PC-3 (cell line): ENCODE measurements at regions not wholly inside any gene's neighbourhood (a gene's known extent, or its start where the extent isn't known, plus 50 kb on each side); places are given as distances from the start of the nearest gene placed in this dataset.
A peak's percentile ranks its signal among the peaks of the same experiment; 100 is the strongest.

Experiments
- ATAC-seq: fragments of 200-7000 bp; cut with Tn5 transposase; 2 replicates; pipeline ENCODE4 v1.9.1; 2020; ENCODE audit warnings: mild to moderate bottlenecking, moderate library complexity
- BruUV-seq: library from RNA; stranded (reverse); fragments of 400-500 nt; replicated peaks from 2 replicates; lab custom pipeline; 2021; lab: Mats Ljungman, UMichigan
- CTCF ChIA-PET: fragments of 300-600 bp; sonication (Branson Sonifier 250); formaldehyde crosslinking; loops from one replicate; lab custom pipeline; 2022; ENCODE audit warnings: antibody characterized with exemption; lab: Charles Lee
- POLR2A ChIA-PET: fragments of 300-600 bp; sonication (Branson Sonifier 250); formaldehyde crosslinking; loops from one replicate; lab custom pipeline; 2022; ENCODE audit warnings: antibody characterized with exemption; ENCODE audit not compliant: unreplicated experiment; lab: Charles Lee
- DNase-seq: peaks from one replicate; pipeline ENCODE4 v3.0.0-alpha.2; 2015
- H2AFZ ChIP-seq: fragments of 300-600 bp; sonication (generic); 2 replicates; pipeline ENCODE4 v1.6.0; 2016; ENCODE audit warnings: antibody characterized with exemption, low read length
- H3F3A ChIP-seq: fragments of 300-600 bp; sonication (generic); one replicate; pipeline ENCODE4 v1.6.0; 2017; ENCODE audit warnings: antibody characterized with exemption, low read length, control low read depth, mild to moderate bottlenecking; ENCODE audit not compliant: unreplicated experiment
- H3K27ac ChIP-seq: fragments of 300-600 bp; sonication (generic); 2 replicates; pipeline ENCODE4 v1.5.1; 2016; ENCODE audit warnings: mild to moderate bottlenecking, low read length
- H3K27me3 ChIP-seq: fragments of 300-600 bp; sonication (generic); 2 replicates; pipeline ENCODE4 v1.6.1; 2016; ENCODE audit warnings: low read length, mixed read lengths
- H3K36me3 ChIP-seq: fragments of 300-600 bp; sonication (generic); 2 replicates; pipeline ENCODE4 v1.6.1; 2016; ENCODE audit warnings: low read depth, mixed run types, low read length, mixed read lengths
- H3K4me1 ChIP-seq: fragments of 300-600 bp; sonication (generic); 2 replicates; pipeline ENCODE4 v1.5.1; 2016; ENCODE audit warnings: low read length; ENCODE audit not compliant: insufficient read depth
- H3K4me2 ChIP-seq: fragments of 300-600 bp; sonication (generic); 2 replicates; pipeline ENCODE4 v1.6.0; 2016; ENCODE audit warnings: low read length
- H3K4me3 ChIP-seq: fragments of 300-600 bp; sonication (generic); 2 replicates; pipeline ENCODE4 v1.5.1; 2016; ENCODE audit warnings: mild to moderate bottlenecking, low read length, mixed read lengths
- H3K79me2 ChIP-seq: fragments of 300-600 bp; sonication (generic); 2 replicates; pipeline ENCODE4 v1.6.1; 2017; ENCODE audit warnings: low read length, mixed read lengths
- H3K9ac ChIP-seq: fragments of 300-600 bp; sonication (generic); 2 replicates; pipeline ENCODE4 v1.6.0; 2016; ENCODE audit warnings: mild to moderate bottlenecking, low read length
- H3K9me2 ChIP-seq: fragments of 300-600 bp; sonication (generic); replicated peaks from 2 replicates; pipeline ENCODE4 v1.6.1; 2016; ENCODE audit warnings: mixed run types, low read length, mixed read lengths
- H3K9me3 ChIP-seq: fragments of 300-600 bp; sonication (generic); 2 replicates; pipeline ENCODE4 v1.6.1; 2016; ENCODE audit warnings: low read length, mixed read lengths
- H4K20me1 ChIP-seq: fragments of 300-600 bp; sonication (generic); 2 replicates; pipeline ENCODE4 v1.6.1; 2016; ENCODE audit warnings: low read length, mixed read lengths
- CTCF ChIP-seq: fragments of 300-600 bp; sonication (generic); conservative IDR thresholded peaks from 2 replicates; pipeline ENCODE4 v1.5.1; 2017; ENCODE audit warnings: antibody characterized with exemption, low read depth, mild to moderate bottlenecking, low read length
- EZH2 ChIP-seq: fragments of 300-600 bp; sonication (generic); IDR thresholded peaks from one replicate; pipeline ENCODE4 v1.6.1; 2017; ENCODE audit warnings: antibody characterized with exemption, mild to moderate bottlenecking, low read length; ENCODE audit not compliant: unreplicated experiment
- EZH2phosphoT487 ChIP-seq: fragments of 300-600 bp; sonication (generic); IDR thresholded peaks from 2 replicates; pipeline ENCODE4 v1.6.1; 2018; ENCODE audit warnings: mild to moderate bottlenecking, antibody characterized with exemption, low read length, borderline replicate concordance
- intact Hi-C: fragments of 100-400 bp; cut with micrococcal nuclease; formaldehyde crosslinking; loops from 2 replicates; pipeline ENCODE4 v1.9.0; 2023

DNA sequence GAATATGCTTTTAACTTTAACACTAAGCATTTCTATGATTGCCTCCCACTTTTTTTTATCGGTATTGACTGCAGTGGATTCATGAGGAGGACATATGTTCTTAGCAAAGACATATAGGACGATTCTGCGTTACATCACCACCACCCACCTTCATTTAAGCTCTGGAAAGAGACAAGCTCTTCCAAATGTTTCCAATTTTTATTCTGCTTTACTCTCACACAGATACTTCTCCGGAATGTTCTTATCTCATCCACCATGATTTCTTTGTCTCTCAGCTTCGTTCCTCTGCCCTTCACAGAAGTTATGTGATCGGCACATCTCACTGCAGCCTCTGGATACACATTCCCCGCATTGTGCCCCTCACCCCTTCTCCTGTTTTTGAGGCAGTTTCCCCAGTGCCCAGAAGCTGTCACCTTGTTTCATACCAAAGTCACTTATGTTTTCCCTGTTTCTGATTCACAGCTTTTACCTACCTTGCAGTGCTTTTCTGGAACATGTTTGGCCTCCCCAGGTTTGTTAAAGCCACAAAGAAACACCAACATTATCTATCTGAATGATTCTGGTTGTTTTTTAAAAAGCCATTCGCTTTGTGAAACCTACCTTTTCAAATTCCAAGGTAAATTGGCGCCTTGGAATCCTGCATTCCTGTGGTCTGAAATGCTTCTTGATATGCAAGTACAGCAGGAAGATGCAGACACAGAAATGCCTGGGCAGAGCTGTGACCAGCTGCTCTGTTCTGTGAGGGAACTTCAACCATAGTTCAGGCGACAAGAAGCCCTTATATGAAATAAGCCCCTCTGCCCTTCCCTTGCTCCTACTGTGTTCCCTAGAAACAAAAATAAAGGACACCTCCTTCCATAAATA is 1020.2 kb downstream of the TTLL7 start:
- no TSS peak for BruUV-seq
- ChIA-PET CTCF (no interaction called here), POLR2A (no interaction called here)
- no peaks in the 10 kb centered on the region for H3K9me2 ChIP-seq
- DNase-seq (peak; percentile 33), ATAC-seq (no peak)
- no peak overlapping the region for H3K9ac ChIP-seq
- no peaks in the 10 kb centered on the region for H4K20me1 ChIP-seq
- H3K27me3 ChIP-seq = no peaks in the 10 kb centered on the region
- H3F3A ChIP-seq = no peaks in the 10 kb centered on the region
- H3K9me3 ChIP-seq = no peaks in the 10 kb centered on the region
- TF ChIP-seq EZH2 (no peak), CTCF (no peak), EZH2phosphoT487 (no peak)
- no peaks in the 10 kb centered on the region for H3K79me2 ChIP-seq
- no peak overlapping the region for H3K4me2 ChIP-seq
- no peak overlapping the region for H2AFZ ChIP-seq
- no peaks in the 10 kb centered on the region for H3K36me3 ChIP-seq
- no peak overlapping the region for H3K4me3 ChIP-seq
- intact Hi-C loops = no loop called here
- H3K4me1 ChIP-seq = no peaks in the 10 kb centered on the region
- no peak overlapping the region for H3K27ac ChIP-seq

DNA sequence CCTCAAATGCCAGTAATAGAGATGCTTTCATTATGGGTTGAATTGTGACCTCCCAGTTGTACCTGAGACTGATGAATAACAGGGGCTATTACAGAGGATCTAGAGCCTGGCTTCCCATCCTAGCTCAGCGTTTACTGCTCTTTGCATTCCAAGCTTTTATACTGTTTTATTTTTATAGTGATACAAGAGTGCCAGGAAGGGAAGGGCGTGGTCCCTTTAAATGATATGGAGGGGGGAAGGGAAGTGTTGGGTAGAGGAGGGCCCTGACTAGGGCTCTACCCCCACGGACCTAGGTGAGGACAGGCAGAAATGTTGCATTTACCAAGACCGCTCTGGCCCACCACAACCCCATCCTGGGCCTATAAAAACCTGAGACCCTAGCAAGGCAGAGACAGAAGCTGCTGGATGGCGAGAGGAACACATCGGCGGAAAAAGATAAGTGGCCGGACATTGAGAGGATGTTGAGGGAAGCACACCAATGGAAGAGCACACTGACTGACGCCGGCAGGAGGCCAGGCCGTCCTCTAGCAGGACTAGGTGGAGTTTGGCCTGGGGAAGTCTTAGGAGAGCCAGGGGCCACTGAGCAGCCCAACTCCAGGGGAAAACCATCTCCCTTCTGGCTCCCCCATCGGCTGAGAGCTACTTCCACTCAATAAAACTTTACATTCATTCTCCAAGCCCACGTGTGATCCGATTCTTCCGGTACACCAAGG is 1025.9 kb downstream of the TTLL7 start:
- CTCF ChIA-PET = no interaction called here
- Histone ChIP-seq H3K4me2 (no peak overlapping the region), H3K9me2 (no peaks in the 10 kb centered on the region), H3K27me3 (0 out of 2 replicates have a peak, but pooled peaks cover 4% of the 10 kb centered on the region), H3K4me3 (no peak overlapping the region), H3K4me1 (no peaks in the 10 kb centered on the region), H3K9me3 (no peaks in the 10 kb centered on the region), H3F3A (no peaks in the 10 kb centered on the region), H3K36me3 (no peaks in the 10 kb centered on the region), H3K9ac (no peak overlapping the region), H3K79me2 (no peaks in the 10 kb centered on the region), H3K27ac (no peak overlapping the region), H2AFZ (no peak overlapping the region), H4K20me1 (no peaks in the 10 kb centered on the region)
- POLR2A ChIA-PET = no interaction called here
- intact Hi-C loops = no loop called here
- DNase-seq (no peak), ATAC-seq (no peak)
- TF ChIP-seq EZH2phosphoT487 (no peak), EZH2 (no peak)
- no TSS peak for BruUV-seq

GRCh38 chr1:82969340-82969739 is 1029.6 kb downstream of the TTLL7 start:
- H3F3A ChIP-seq = no peaks in the 10 kb centered on the region
- 0 out of 2 replicates have a peak, but pooled peaks cover 4% of the 10 kb centered on the region for H3K27me3 ChIP-seq
- ChIA-PET CTCF (no interaction called here), POLR2A (no interaction called here)
- no peaks in the 10 kb centered on the region for H3K9me3 ChIP-seq
- H3K9ac ChIP-seq = no peak overlapping the region
- no peaks in the 10 kb centered on the region for H4K20me1 ChIP-seq
- no TSS peak for BruUV-seq
- H3K27ac ChIP-seq = no peak overlapping the region
- H3K4me1 ChIP-seq = no peaks in the 10 kb centered on the region
- no peak for ATAC-seq
- H3K9me2 ChIP-seq = no peaks in the 10 kb centered on the region
- H3K79me2 ChIP-seq = no peaks in the 10 kb centered on the region
- DNase-seq = no peak
- intact Hi-C loops = no loop called here
- no peaks in the 10 kb centered on the region for H3K36me3 ChIP-seq
- H3K4me3 ChIP-seq = no peak overlapping the region
- TF ChIP-seq EZH2 (no peak), CTCF (no peak), EZH2phosphoT487 (no peak)
- no peak overlapping the region for H2AFZ ChIP-seq
- no peak overlapping the region for H3K4me2 ChIP-seq
